GM10847 (cell line): ENCODE measurements at regions not wholly inside any gene's neighbourhood (a gene's known extent, or its start where the extent isn't known, plus 50 kb on each side); places are given as distances from the start of the nearest gene placed in this dataset.

Experiments
- POLR2A ChIP-seq: IDR thresholded peaks from 2 replicates; pipeline ENCODE4 v1.6.1; 2011; ENCODE audit not compliant: insufficient read length; ENCODE audit errors: extremely low read depth

GRCh38 chr12:131383291-131383690 lies 327.6 kb upstream of the SFSWAP start:
- no peak for TF ChIP-seq POLR2A

- TF ChIP-seq POLR2A, result no peak
These were observed 326.9 kb upstream of the SFSWAP start for GRCh38 chr12:131383741-131384543.

- no peak for TF ChIP-seq POLR2A
These were observed 326.4 kb upstream of the SFSWAP start for GRCh38 chr12:131384544-131384855.

GRCh38 chr12:131385313-131386166 lies 325.4 kb upstream of the SFSWAP start:
- no peak for TF ChIP-seq POLR2A

GRCh38 chr12:131386167-131386521 lies 324.7 kb upstream of the SFSWAP start:
- no peak for TF ChIP-seq POLR2A

GRCh38 chr12:131386781-131387180 lies 324.1 kb upstream of the SFSWAP start:
- no peak for TF ChIP-seq POLR2A

- TF ChIP-seq POLR2A, result no peak
These were observed 323.4 kb upstream of the SFSWAP start for GRCh38 chr12:131387281-131388163.

- no peak for TF ChIP-seq POLR2A
These were observed 321.6 kb upstream of the SFSWAP start for GRCh38 chr12:131389054-131390013.

- TF ChIP-seq POLR2A, result no peak
These were observed 320.2 kb upstream of the SFSWAP start for GRCh38 chr12:131390412-131391334.

GRCh38 chr12:131391399-131391798 lies 319.5 kb upstream of the SFSWAP start:
- TF ChIP-seq POLR2A, result no peak

GRCh38 chr12:131395971-131396573 lies 314.8 kb upstream of the SFSWAP start:
- TF ChIP-seq POLR2A, result no peak

GRCh38 chr12:131397493-131398181 lies 313.3 kb upstream of the SFSWAP start:
- TF ChIP-seq POLR2A, result no peak
